HG03439 (cell line): ENCODE measurements at regions not wholly inside any gene's neighbourhood (a gene's known extent, or its start where the extent isn't known, plus 50 kb on each side); places are given as distances from the start of the nearest gene placed in this dataset.
"Not testable (repeated sequence)": the region's sequence is repeated elsewhere in the genome, so short reads cannot be mapped to it uniquely, and the experiment has no call there.

Experiments used
- ATAC-seq: cut with Tn5 transposase; IDR thresholded peaks from one replicate; pipeline ENCODE4 v1.9.1; 2021; ENCODE audit warnings: mild to moderate bottlenecking, moderate library complexity; ENCODE audit not compliant: unreplicated experiment

DNA sequence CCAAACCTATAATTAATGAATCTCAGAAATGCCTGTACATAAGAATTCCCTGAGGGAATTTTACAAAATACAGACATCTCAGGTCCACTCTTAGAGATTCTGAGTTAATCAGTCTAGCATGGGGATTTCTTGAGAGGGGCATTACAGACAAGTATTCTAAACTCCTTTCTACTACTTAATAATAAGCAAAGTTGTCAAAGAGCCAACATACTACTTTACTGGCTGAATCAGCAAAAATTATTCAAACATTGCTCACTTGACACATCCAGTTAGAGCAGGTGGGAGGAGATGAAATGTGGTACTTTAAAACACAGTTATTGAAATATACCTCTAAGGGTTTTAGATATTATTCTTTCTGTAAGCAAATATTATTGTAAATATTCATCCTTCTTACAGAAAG is 1164.7 kb downstream of the CDY2B start:
- ATAC-seq: no peak

DNA sequence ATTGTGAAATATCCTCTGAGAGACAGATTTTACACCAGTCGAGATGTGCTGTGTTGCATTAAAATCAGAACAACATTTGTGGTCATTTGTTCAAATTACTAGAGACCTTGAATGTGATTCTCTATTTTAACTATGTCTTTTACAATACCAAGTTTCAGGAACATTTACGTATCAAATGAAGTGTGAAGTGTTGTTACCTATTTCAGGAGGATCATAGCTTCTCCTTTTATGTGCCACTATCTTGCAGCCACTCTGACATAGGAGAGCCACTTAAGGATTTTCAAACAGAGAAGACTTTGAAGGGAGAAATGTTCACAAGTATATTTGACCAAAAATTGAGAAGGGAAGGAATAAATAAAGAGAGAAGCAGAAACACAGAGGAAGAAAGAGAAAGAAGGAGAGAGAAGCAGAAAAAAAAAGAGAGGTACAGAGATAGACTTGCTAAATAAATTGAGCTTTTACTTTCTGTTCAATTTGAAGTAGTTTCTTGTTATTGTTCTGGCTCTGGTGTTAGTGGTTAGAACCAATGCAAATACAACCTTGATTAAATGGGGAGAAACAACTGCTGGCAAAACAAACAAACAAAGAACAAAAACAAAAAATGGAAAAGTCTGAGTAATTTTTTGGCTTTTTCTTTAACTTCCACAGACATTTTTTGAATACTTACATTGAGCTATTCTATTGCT is 1206.8 kb downstream of the CDY2B start:
- no peak for ATAC-seq

DNA sequence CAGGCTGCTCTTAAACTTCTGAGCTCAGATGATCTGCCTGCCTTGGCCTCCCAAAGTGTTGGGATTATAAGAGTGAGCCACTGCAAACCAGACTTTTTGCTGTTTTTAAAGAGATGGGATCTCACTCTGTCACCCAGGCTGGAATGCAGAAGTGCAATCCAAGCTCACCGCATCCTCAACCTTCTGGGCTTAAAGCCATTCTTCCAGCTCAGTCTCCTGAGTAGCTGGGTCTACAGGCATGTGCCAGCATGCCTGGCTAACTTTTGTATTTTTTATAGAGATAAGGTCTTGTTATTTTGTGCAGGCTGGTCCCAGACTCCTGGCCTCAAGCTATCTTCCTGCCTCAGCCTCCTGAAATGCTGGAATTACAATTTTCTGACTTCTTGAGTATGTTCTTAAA is 1211.6 kb downstream of the CDY2B start:
- ATAC-seq: no peak

DNA sequence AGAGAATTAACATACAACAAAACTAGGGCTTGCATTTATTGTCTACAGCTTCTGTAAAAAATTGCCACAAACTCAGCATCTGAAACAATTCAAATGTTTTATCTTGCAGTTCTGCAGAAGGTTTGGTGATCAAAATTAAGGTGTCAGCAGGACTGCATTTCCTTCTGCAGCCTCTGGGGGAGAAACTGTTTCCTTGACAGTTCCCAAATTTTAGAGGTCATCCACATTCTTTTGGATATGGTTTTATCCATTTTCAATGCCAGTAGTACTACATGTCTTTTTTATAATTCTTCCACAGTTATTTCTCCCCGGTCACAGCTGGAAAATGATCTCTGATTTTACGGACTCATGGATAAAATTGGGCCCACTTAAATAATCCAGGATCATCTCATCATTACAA is 1217.3 kb downstream of the CDY2B start:
- no peak for ATAC-seq

DNA sequence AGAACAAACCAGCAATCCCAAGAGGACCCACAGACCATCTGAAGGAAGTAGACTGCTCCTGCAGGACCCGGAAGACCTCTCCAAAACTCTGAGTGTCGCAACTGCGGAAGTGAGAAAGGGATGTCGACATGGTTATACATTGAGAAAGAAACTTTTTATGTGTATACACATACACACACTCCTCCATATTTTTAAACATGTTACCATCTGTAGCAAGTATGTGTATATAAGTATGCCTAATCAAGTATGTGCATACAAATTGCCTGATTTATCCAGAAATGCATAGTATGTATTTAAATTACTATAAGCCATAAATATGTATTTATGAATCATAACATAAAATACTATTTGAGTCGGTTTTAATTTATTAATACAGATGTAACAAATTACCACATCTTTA is 1220.7 kb downstream of the CDY2B start:
- ATAC-seq: no peak

DNA sequence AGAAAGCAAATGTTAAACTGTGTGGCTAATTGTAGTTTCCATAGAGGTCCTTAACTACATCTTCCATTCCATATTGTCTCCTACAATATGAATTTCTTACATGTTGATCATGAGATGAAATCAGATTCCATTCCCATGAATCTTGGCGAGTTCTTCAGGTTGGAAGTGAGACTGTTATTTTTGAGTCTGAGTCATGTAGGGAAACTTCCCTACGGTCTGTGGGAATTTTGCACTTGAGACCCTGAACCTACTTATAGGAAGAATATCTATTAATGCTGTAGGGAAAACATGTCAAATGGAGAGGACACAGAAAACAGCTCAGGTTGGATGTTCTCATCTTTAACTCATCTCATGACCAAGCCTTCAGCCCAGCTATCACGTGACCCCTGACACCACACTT is 1226.0 kb downstream of the CDY2B start:
- ATAC-seq: no peak

DNA sequence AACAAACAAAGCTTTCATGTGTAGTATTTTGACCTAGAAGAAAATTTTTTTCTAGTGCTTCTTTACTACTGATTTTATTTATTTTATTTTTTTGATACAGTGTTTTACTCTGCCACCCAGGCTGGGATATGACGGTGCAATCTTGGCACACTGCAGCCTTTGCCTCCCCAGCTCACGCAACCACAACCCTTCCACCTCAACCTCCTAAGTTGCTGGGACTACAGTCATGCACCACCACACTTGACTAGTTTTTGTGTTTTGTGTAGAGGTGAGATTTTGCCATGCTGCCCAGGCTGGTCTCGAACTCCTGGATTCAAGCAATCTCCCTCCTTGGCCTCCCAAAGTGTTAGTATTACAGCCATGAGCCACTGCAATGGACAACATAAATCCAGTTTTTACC is 1234.0 kb downstream of the CDY2B start:
- ATAC-seq: no peak

DNA sequence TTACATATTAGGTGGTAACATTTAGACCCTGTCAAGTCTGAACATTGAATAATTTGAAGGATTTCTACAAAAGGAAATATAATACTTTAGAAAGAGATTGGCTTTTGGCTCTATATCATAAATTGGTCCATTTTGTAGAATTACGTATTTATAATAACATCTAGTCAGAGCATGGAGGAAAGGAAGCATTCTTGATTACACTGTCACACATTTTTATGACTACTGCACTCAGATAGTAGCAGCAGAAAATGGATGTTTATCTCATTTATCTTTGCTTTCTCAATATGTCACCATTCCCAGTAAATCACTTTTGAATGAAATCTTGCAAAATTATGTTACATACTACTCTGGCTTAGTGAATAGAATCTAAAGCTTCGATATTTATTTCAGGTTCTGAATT is 1234.6 kb downstream of the CDY2B start:
- ATAC-seq: no peak

DNA sequence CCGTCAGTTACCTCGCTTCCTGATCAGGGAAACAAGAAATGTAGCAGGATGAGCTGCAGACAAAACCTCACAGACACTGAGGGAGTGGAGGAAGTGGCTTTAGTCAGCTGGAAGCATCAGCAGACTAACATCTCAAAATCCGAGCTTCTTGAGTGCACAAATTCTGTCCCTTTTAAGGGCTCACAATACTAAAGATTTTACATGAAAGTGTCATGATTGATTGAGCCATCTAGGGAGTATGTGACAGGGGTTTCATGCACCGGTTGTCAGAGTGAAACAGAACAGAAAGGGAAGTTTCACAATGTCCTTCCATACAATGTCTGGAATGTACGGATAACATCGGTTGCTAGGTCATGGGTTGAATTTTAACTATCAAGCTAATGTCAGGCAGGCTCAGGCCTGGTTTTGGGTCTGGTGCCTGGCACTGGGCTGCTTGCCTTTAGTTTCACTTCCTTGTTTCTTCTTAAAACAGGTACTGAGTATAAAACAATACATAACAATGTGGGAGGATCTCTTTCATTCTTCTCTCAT is 1235.7 kb downstream of the CDY2B start:
- peak; percentile 63 for ATAC-seq

DNA sequence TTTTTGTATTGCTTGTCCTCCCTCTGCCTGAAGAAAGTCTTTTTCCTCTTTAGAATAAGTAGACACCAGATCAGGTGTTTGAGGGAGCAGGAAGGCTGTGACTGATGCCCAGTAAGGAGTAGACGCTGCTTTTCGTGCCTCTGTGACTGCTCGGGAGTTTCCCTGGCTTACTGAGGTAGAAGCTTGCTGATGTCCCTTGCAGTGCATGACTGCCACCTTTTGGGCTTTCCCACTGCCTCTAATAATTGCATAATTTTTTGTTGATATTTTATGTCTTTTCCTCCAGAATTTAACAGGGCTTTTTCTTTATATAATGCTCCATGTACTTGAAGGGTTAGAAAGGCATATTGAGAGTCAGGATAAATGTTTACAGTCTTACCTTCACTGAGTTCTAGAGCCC is 1240.2 kb downstream of the CDY2B start:
- ATAC-seq: no peak

DNA sequence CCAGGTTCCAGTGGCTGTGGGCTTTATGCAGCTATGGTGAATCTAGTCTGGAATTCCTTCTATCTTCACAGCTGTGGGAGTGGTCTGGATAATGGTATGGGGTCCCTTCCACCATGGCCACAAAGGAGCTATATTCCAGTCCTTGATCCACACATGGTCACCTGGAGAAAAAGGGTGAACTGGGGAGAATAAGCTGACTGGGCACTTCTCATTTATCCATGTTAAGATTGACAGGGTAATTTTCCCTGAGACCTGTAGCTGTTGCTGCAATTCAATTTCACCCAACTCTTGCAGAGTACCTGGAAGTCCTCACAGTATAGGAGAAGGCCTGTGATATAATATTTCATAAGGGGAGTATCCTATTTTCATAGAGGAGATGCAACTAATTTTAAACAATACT is 1241.3 kb downstream of the CDY2B start:
- ATAC-seq: not testable (repeated sequence)

DNA sequence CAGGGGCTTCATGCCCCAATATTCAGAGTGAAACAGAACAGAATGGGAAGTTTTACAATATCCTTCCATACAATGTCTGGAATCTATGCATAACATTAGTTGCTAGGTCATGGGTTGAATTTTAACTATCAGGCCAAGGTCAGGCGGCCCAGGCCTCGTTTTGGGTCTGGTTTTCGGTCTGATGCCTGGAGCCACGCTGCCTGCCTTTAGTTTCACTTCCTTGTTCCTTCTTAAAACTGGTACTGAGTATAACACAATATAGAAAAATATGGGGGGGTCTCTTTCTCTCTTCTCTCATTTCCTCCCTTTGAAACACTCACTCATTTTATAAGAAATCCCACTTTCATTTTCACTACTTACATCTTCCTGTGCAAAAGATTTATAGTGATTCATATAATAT is 1243.8 kb downstream of the CDY2B start:
- ATAC-seq: peak; percentile 95

DNA sequence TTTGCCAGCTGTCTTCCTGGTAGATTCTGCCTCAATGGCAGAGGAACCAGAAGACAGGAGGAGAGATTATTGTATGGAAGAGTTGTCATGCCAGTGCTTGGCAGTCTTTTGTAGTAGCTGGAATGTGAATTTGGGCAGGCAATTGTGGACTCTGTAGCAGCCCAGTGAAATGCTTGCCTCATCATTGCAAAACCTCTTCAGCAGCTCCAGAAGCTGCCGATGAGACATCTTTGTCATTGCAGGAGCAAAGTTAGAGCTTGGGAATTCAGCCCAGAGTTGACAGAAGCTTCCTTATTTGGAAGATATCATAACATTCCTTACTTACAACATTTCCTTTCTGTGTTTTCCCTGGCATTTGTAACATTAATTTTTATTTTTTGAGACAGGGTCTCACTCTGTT is 1250.9 kb downstream of the CDY2B start:
- no peak for ATAC-seq

DNA sequence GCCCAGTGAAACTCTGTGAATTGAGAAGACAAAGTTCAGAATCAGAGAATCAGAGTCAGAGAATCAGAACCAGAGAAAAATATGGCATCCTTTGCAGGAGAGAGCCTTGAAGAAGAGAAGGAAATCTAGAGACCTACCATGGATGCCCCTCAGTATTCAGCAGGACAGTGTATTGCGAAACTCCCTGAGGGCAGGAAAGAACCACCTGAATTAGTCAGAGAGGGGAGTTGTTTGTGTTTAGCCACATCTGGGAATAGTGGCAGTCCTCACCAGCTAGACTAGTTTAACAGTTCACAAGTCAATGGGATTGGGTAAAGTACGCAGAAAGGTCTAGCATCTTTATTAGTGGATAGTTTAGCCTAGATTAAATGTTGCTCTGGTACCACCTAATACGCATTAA is 1252.9 kb downstream of the CDY2B start:
- no peak for ATAC-seq

DNA sequence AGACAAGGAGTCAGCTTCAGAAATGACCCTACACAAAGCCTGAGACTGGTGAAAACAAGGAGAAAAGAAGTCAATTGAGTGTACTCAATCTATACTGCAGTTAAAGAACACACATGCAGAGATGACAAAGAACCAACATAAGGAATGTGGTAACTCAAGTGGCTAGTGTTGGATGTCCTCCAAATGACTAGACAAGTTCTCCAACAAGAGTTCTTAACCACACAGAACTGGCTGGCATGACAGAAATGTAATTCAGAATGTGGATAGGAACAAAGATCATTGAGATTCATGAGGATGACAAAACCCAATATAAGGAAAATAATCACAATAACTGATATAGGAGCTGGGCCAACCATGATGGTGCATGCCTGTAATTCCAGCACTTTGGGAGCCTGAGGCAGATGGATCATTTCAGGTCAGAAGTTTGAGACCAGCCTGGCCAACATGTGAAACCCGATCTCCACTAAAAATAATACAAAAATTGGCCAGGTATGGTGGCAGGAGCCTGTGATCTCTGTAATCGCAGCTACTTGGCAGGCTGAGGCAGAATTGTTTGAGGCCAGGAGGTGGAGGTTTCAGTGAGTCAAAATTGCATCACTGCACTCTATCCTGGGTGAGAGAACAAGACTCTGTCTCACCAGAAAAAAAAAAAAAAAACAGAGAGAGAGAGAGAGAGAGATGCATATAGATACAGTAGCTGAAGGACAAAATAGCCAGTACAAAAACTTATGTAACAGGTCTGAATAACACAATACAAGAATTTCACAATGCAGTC is 1263.6 kb downstream of the CDY2B start:
- ATAC-seq: no peak

DNA sequence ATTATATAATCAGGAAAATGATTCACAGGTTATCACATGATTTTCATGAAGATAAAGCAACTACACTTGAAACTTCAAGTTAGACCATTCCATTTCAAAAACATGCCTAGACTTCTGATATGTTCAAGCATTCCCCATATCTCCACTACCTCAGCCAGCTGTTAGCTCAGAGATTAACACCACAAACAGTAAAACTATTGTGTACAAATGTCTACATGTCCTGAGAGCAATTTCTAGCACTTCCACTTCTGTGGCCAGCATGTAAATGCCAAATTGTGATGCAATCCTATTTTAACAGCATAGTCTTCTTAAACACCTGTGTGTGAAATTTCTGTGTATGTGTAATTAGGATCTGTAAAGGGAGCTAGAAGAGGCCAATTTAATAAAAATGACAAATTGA is 1271.3 kb downstream of the CDY2B start:
- ATAC-seq: no peak

DNA sequence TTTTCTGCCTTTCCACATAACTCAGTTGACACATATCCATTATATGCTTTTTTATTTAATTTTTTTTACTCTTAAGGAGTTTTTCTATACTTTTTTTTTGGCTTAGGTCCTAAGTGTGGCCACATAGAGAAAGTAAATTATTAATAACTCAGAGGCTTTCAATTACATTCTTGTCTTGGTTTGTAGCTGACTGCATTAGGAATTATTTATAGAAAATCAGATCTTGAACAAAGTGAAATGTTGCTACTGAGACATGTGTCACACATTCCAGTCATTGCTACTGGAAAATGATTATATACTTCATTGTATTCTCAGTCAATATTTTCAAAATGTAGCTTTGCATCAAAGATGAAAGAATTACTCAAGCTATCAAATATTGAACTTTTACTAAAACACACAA is 1277.9 kb downstream of the CDY2B start:
- no peak for ATAC-seq

DNA sequence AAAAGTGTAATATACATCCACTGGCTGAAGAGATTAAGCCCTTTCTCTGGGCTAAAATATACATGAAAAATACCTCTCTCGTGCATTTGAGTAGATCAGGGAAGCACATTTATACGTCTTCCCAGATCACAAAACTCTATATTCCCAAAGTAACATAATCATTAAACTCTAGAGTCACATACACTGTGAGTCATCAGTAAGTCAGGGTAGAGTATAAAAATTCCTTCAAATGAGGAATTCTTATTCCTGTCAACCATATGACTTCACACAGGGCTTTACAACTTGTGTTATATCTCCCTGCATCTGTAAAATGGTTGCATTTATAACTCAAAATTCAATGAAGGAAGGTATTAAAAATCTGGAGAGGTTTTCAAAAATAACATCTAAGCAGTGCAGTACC is 1278.4 kb downstream of the CDY2B start:
- ATAC-seq: no peak

DNA sequence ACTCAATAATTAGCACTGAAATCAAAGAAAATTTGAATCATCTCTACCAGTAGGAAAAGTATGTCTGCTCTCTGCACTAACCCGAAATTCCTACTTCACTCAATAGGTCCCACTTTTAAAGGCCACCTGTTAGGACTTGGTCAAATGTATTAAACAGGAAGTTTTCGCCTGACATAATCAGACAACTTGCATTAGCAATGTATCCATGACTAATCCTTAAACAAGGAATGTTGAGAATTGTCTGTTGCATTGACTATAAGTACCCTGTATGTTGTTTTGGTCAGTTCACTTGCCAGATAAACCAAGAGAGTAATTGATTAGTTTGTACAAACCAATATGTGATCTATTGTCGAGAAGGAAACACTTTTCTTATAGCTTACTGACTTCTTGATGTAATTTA is 1308.0 kb downstream of the CDY2B start:
- no peak for ATAC-seq

DNA sequence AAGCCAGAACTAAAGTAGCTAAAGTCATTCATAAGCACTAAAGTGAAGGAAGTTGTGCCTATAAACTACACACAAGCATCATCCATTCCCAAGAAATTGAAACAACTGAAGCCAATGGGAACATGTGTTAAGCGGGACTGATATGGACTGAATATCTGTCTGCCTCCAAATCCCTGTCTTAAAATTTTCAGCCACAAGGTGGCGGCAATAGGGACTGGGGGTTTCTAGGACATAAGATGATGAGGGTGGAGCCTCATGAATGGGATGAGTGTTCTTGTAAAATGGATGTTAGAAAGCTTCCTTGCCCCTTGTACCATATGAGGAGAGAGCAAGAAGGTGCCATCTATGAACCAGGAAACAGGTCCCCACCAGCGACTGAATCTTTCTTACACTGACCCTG is 1317.5 kb downstream of the CDY2B start:
- ATAC-seq: peak; percentile 56

DNA sequence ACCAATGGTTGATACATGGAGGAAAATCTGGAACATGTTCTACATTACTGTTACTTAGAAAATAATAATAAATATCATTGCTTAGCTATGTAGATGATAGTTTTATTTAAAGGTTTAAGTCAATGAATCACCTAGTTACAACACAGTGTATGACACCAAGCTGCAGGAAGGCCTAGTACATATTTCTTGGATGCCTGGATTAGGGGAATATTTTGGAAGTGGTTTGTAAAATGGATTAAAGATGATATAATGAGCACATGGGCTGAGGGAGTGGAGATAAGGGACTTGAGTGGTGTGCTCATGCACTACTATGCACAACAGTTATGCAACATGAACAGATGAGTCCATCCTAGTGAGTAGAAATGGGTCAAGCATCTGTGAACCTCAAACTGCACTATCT is 1358.0 kb downstream of the CDY2B start:
- ATAC-seq: no peak

DNA sequence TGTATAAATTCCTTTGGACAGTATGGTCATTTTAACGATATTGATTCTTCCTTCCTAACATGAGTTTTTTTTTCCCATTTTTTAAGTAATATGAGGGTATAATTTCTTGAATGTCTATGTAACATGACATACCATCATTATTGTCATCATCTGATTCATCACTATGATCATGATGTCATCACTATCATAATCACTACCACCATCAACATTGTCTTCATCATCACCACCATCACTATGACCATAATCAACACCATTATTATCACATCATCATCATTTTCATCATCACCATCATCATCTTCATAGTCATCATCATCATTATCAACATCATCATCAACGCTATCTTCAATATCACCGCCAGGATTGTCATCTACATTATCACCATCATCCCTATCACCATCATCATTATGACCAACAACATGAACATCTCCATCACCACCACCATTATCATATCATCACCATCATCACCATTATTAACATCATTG is 1377.2 kb downstream of the CDY2B start:
- no peak for ATAC-seq
